ENCODE measurements at regions not wholly inside any gene's neighbourhood (a gene's known extent, or its start where the extent isn't known, plus 50 kb on each side); places are given as distances from the start of the nearest gene placed in this dataset.

DNA sequence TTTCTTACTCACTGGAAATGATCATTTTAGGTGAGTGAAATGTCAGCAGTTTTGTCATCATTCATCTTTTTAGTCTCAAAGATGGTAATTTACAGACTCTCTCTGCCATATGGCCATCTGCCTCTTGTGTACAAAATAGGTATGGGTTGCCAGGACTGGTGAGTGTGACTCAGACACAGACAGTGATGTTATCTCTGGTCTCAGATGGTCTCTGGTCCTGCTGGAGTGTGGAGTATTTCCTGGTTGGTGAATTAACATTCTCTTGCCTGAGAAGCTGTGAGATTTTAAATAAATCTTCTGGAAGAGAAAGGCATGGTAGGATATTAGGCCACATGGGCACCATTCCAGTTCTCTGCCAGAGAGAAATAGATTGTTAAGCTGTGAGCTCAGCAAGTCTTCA is 207.0 kb downstream of the ATP23 start:
- Histone ChIP-seq H4K20me1 (ENCODE audit: insufficient read depth, low read length) (no peaks in the 10 kb centered on the region), H3K18ac (ENCODE audit: low read depth, low read length) (no peak overlapping the region), H4K8ac (ENCODE audit: low read depth in 2 of 2, low read length in 2 of 2) (no peak overlapping the region), H4K91ac (ENCODE audit: insufficient read depth, low read depth, low read length) (no peak overlapping the region), H3K4ac (ENCODE audit: low read depth, low read length) (no peak overlapping the region), H2BK20ac (ENCODE audit: low read depth, low read length) (no peak overlapping the region), H2BK120ac (ENCODE audit: low read depth, low read length) (no peak overlapping the region), H3K4me1 (ENCODE audit: control insufficient read depth, insufficient read depth, low read length) (no peaks in the 10 kb centered on the region), H3K79me1 (ENCODE audit: low read depth in 1 of 2, low read length in 2 of 2) (no peaks in the 10 kb centered on the region), H3K27me3 (ENCODE audit: control insufficient read depth, insufficient read depth, low read length) (no peaks in the 10 kb centered on the region), H3K36me3 (ENCODE audit: control insufficient read depth, insufficient read depth, low read length) (no peaks in the 10 kb centered on the region), H2AK9ac (replicated peaks; ENCODE audit: low read depth, low read length, poor library complexity) (no peak overlapping the region), H2BK5ac (ENCODE audit: low read depth, low read length, poor library complexity, severe bottlenecking) (no peak overlapping the region), H3K9me1 (ENCODE audit: insufficient read depth, low read length) (no peaks in the 10 kb centered on the region), H3K56ac (ENCODE audit: extremely low read depth, insufficient read depth, low read length) (no peak overlapping the region), H3K4me2 (ENCODE audit: low read depth, low read length) (no peak overlapping the region), H2AFZ (replicated peaks; ENCODE audit: low read length, poor library complexity) (no peak overlapping the region), H2AK5ac (ENCODE audit: low read depth, low read length) (no peak overlapping the region), H3K9me3 (ENCODE audit: control insufficient read depth, insufficient read depth, low read length) (no peaks in the 10 kb centered on the region), H4K5ac (ENCODE audit: low read depth, low read length) (no peak overlapping the region), H3K23ac (ENCODE audit: low read depth, low read length) (no peak overlapping the region), H3K27ac (ENCODE audit: insufficient read depth, low read length) (no peak overlapping the region), H3K9ac (ENCODE audit: low read depth, low read length) (no peak overlapping the region), H2BK15ac (ENCODE audit: low read depth, low read length) (no peak overlapping the region), H3K4me3 (ENCODE audit: insufficient read depth, low read depth, low read length) (no peak overlapping the region), H3K14ac (replicated peaks; ENCODE audit: low read depth, low read length) (no peak overlapping the region)
- ChIA-PET POLR2A (ENCODE audit: unreplicated experiment) (no interaction called here), CTCF (interaction anchor here (0.6 kb wide), 1 partner anchor 402 kb away, joined by 5 read pairs; no protein-coding TSS in a partner anchor)
- peak; percentile 67 for ATAC-seq (ENCODE audit: low read depth)
- dilution Hi-C loops (cut with HindIII; ENCODE audit: low sequenced_read_pairs, unreplicated experiment) (no loop called here), intact Hi-C loops (cut with micrococcal nuclease) (no loop called here), in situ Hi-C loops (cut with MboI; ENCODE audit: low sequenced_read_pairs) (no loop called here)
- DNase-seq: peak; percentile 49
- BruUV-seq (replicated peaks): no TSS peak
- TF ChIP-seq, protein P1, sequence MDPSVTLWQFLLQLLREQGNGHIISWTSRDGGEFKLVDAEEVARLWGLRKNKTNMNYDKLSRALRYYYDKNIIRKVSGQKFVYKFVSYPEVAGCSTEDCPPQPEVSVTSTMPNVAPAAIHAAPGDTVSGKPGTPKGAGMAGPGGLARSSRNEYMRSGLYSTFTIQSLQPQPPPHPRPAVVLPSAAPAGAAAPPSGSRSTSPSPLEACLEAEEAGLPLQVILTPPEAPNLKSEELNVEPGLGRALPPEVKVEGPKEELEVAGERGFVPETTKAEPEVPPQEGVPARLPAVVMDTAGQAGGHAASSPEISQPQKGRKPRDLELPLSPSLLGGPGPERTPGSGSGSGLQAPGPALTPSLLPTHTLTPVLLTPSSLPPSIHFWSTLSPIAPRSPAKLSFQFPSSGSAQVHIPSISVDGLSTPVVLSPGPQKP (IDR thresholded peaks at IDR 0.05; ENCODE audit: borderline replicate concordance, low read depth, low read length): no peak
